Osteocyte (in vitro differentiated cells): ENCODE measurements at regions not wholly inside any gene's neighbourhood (a gene's known extent, or its start where the extent isn't known, plus 50 kb on each side); places are given as distances from the start of the nearest gene placed in this dataset.

Source experiments
- DNase-seq: peaks from one replicate; pipeline ENCODE4 v3.0.0; 2021; ENCODE audit warnings: mixed read lengths; ENCODE audit not compliant: unreplicated experiment; ENCODE audit errors: extremely low spot score
- H3K27ac Mint-ChIP-seq: one replicate; pipeline ENCODE4 v1.8.0; 2021; ENCODE audit warnings: mild to moderate bottlenecking, mixed read lengths; ENCODE audit not compliant: unreplicated experiment
- H3K27me3 Mint-ChIP-seq: one replicate; pipeline ENCODE4 v1.8.0; 2021; ENCODE audit warnings: mixed read lengths; ENCODE audit not compliant: unreplicated experiment
- H3K36me3 Mint-ChIP-seq: one replicate; pipeline ENCODE4 v1.8.0; 2021; ENCODE audit warnings: mixed read lengths; ENCODE audit not compliant: unreplicated experiment
- H3K4me1 Mint-ChIP-seq: one replicate; pipeline ENCODE4 v1.8.0; 2021; ENCODE audit warnings: mixed read lengths; ENCODE audit not compliant: unreplicated experiment
- H3K4me3 Mint-ChIP-seq: one replicate; pipeline ENCODE4 v1.8.0; 2021; ENCODE audit warnings: mild to moderate bottlenecking, moderate library complexity, mixed read lengths; ENCODE audit not compliant: unreplicated experiment
- H3K9me3 Mint-ChIP-seq: one replicate; pipeline ENCODE4 v1.8.0; 2021; ENCODE audit warnings: mixed read lengths; ENCODE audit not compliant: unreplicated experiment
- CTCF ChIP-seq: fragments of 200-600 bp; sonication (generic); IDR thresholded peaks from 2 replicates; pipeline ENCODE4 v1.5.0; 2021; ENCODE audit warnings: antibody characterized with exemption, mild to moderate bottlenecking, moderate library complexity

- peaks cover 13% of the 10 kb centered on the region for H3K9me3 Mint-ChIP-seq
- DNase-seq: no peak
- no peak overlapping the region for H3K27ac Mint-ChIP-seq
- H3K4me1 Mint-ChIP-seq: no peaks in the 10 kb centered on the region
- no peaks in the 10 kb centered on the region for H3K36me3 Mint-ChIP-seq
- H3K4me3 Mint-ChIP-seq: no peak overlapping the region
- H3K27me3 Mint-ChIP-seq: no peaks in the 10 kb centered on the region
- TF ChIP-seq CTCF: no peak
These were observed 932.9 kb downstream of the XPNPEP1 start for GRCh38 chr10:108990441-108990840.

GRCh38 chr10:108989976-108990375, 933.3 kb downstream of the XPNPEP1 start:
- no peaks in the 10 kb centered on the region for H3K4me1 Mint-ChIP-seq
- H3K27me3 Mint-ChIP-seq: no peaks in the 10 kb centered on the region
- H3K9me3 Mint-ChIP-seq: peaks cover 13% of the 10 kb centered on the region
- no peak for DNase-seq
- no peak overlapping the region for H3K4me3 Mint-ChIP-seq
- no peaks in the 10 kb centered on the region for H3K36me3 Mint-ChIP-seq
- no peak for TF ChIP-seq CTCF
- no peak overlapping the region for H3K27ac Mint-ChIP-seq

- TF ChIP-seq CTCF: no peak
- Mint-ChIP-seq H3K27me3 (no peaks in the 10 kb centered on the region), H3K4me1 (no peaks in the 10 kb centered on the region), H3K27ac (no peak overlapping the region), H3K4me3 (no peak overlapping the region), H3K9me3 (peaks cover 7% of the 10 kb centered on the region), H3K36me3 (no peaks in the 10 kb centered on the region)
- no peak for DNase-seq
These were observed 941.2 kb downstream of the XPNPEP1 start for GRCh38 chr10:108982159-108982558.

- no peak for DNase-seq
These were observed 942.4 kb downstream of the XPNPEP1 start for GRCh38 chr10:108980869-108981268.

GRCh38 chr10:108975459-108976058, 947.8 kb downstream of the XPNPEP1 start:
- H3K36me3 Mint-ChIP-seq: no peaks in the 10 kb centered on the region
- H3K4me1 Mint-ChIP-seq: no peaks in the 10 kb centered on the region
- DNase-seq: no peak
- H3K4me3 Mint-ChIP-seq: no peak overlapping the region
- TF ChIP-seq CTCF: no peak
- H3K27ac Mint-ChIP-seq: no peak overlapping the region
- no peaks in the 10 kb centered on the region for H3K27me3 Mint-ChIP-seq
- H3K9me3 Mint-ChIP-seq: peaks cover 51% of the 10 kb centered on the region

More at GRCh38 chr10:108980869-108981268, 942.4 kb downstream of the XPNPEP1 start:
- Mint-ChIP-seq H3K4me3 (no peak overlapping the region), H3K27ac (no peak overlapping the region), H3K27me3 (no peaks in the 10 kb centered on the region), H3K36me3 (no peaks in the 10 kb centered on the region), H3K9me3 (peaks cover 15% of the 10 kb centered on the region), H3K4me1 (no peaks in the 10 kb centered on the region)
- no peak for TF ChIP-seq CTCF
